Lung (tissue), 11 donors: ENCODE measurements at regions not wholly inside any gene's neighbourhood (a gene's known extent, or its start where the extent isn't known, plus 50 kb on each side); places are given as distances from the start of the nearest gene placed in this dataset.

ENCODE experiments used
- ATAC-seq: fragments of 200-7000 bp; cut with Tn5 transposase; one replicate; pipeline ENCODE4 v1.9.1; 2020; ENCODE audit warnings: moderate number of reproducible peaks; ENCODE audit not compliant: insufficient read depth, low FRiP score
- DNase-seq, 3 donors: peaks; one replicate each; pipeline ENCODE4 v3.0.0-alpha.2; 2013 to 2017
- H3K27ac ChIP-seq, 2 donors: one replicate each; pipeline ENCODE4 v1.5.1; 2013; ENCODE audit warnings: mild to moderate bottlenecking in 2 of 2, moderate library complexity in 2 of 2, control low read depth in 1 of 2, inconsistent platforms in 1 of 2, low read depth in 1 of 2, low read length in 1 of 2
- H3K27me3 ChIP-seq, 3 donors: one replicate each; pipeline ENCODE4 v1.5.1; 2013; ENCODE audit warnings: low read length in 2 of 3; ENCODE audit not compliant: control insufficient read depth in 3 of 3, insufficient read depth in 3 of 3
- H3K36me3 ChIP-seq, 4 donors: one replicate each; pipeline ENCODE4 v1.5.1; 2013; ENCODE audit warnings: low read length in 4 of 4, mild to moderate bottlenecking in 1 of 4, moderate library complexity in 1 of 4; ENCODE audit not compliant: control insufficient read depth in 4 of 4, insufficient read depth in 4 of 4
- H3K4me1 ChIP-seq, 5 donors: one replicate each; pipeline ENCODE4 v1.5.1; 2013; ENCODE audit warnings: low read length in 5 of 5, mild to moderate bottlenecking in 2 of 5, moderate library complexity in 1 of 5; ENCODE audit not compliant: control insufficient read depth in 5 of 5, insufficient read depth in 5 of 5
- H3K4me3 ChIP-seq: one replicate; pipeline ENCODE4 v1.5.1; 2013; ENCODE audit warnings: mild to moderate bottlenecking, control low read depth, moderate library complexity
- H3K9ac ChIP-seq, 2 donors: one replicate each; pipeline ENCODE4 v1.5.1; 2013; ENCODE audit warnings: low read length in 2 of 2, control low read depth in 1 of 2; ENCODE audit not compliant: insufficient read depth in 1 of 2
- H3K9me3 ChIP-seq, 4 donors: one replicate each; pipeline ENCODE4 v1.5.1; 2013; ENCODE audit warnings: low read length in 3 of 4, mild to moderate bottlenecking in 1 of 4, moderate library complexity in 1 of 4; ENCODE audit not compliant: control insufficient read depth in 4 of 4, insufficient read depth in 3 of 4
- CTCF ChIP-seq: IDR thresholded peaks from 2 replicates; pipeline ENCODE4 v1.5.1; 2012; ENCODE audit warnings: mild to moderate bottlenecking; ENCODE audit errors: control extremely low read depth, extremely low read depth
- WGBS, 2 donors: extraction: QIAGEN DNeasy Blood & Tissue Kit; methylation state at CpG; one replicate each; pipeline ENCODE4 v1.1.7; 2013; 5-methylcytosine and 5-hydroxymethylcytosine counted together
- donor health status: control.
- donor health status: control.
- donor health status: Bipolar disorder and iron deficiency.
- donor health status: healthy.
- donor health status: DM: yes; HTN: yes; CAD: no.

GRCh38 chr5:2890011-2890410 is 138.5 kb upstream of the IRX2 start:
- no peak overlapping the region for H3K9ac ChIP-seq
- no peaks in the 10 kb centered on the region for H3K36me3 ChIP-seq
- 88 to 89% methylated on average over 14 of the region's 14 CpGs for WGBS, 2 donors
- no peak overlapping the region for H3K4me3 ChIP-seq
- ATAC-seq (no peak), DNase-seq (no peak)
- no peak for TF ChIP-seq CTCF
- H3K27me3 ChIP-seq: no peaks in the 10 kb centered on the region
- no peaks in the 10 kb centered on the region for H3K4me1 ChIP-seq
- H3K27ac ChIP-seq: no peak overlapping the region
- H3K9me3 ChIP-seq: peaks cover 0 to 5% (median 0%) of the 10 kb centered on the region in 4 donors

- Histone ChIP-seq H3K27me3 (no peaks in the 10 kb centered on the region), H3K36me3 (no peaks in the 10 kb centered on the region), H3K9me3 (peaks cover 0 to 5% (median 0%) of the 10 kb centered on the region in 4 donors), H3K4me1 (no peaks in the 10 kb centered on the region), H3K9ac (no peak overlapping the region), H3K4me3 (no peak overlapping the region), H3K27ac (no peak overlapping the region)
- ATAC-seq (no peak), DNase-seq (no peak)
- TF ChIP-seq CTCF: no peak
- WGBS, 2 donors: 93 to 95% methylated on average over 5 of the region's 5 CpGs
These were observed 137.1 kb upstream of the IRX2 start for GRCh38 chr5:2888520-2889060.

GRCh38 chr5:2887481-2888348 is 136.2 kb upstream of the IRX2 start:
- TF ChIP-seq CTCF: no peak
- Histone ChIP-seq H3K36me3 (no peaks in the 10 kb centered on the region), H3K27me3 (no peaks in the 10 kb centered on the region), H3K9ac (no peak overlapping the region), H3K27ac (no peak overlapping the region), H3K4me1 (no peaks in the 10 kb centered on the region), H3K4me3 (no peak overlapping the region), H3K9me3 (peaks cover 0 to 5% (median 0%) of the 10 kb centered on the region in 4 donors)
- WGBS, 2 donors: 78 to 80% methylated on average over 7 of the region's 7 CpGs
- DNase-seq (no peak), ATAC-seq (no peak)
